Smooth muscle cell (in vitro differentiated cells): ENCODE measurements at regions not wholly inside any gene's neighbourhood (a gene's known extent, or its start where the extent isn't known, plus 50 kb on each side); places are given as distances from the start of the nearest gene placed in this dataset.

Experiments used
- DNase-seq: peaks from one replicate; lab custom pipeline; 2025; ENCODE audit not compliant: unreplicated experiment; lab: John Stamatoyannopoulos, UW
- H2AFZ ChIP-seq: fragments of 200-600 bp; sonication (generic); 2 replicates; pipeline ENCODE4 v1.6.0; 2016; ENCODE audit warnings: antibody characterized with exemption, low read depth, mild to moderate bottlenecking
- H3F3A ChIP-seq: fragments of 200-600 bp; sonication (generic); 2 replicates; pipeline ENCODE4 v1.6.0; 2017; ENCODE audit warnings: antibody characterized with exemption, low read depth
- H3K27ac ChIP-seq: fragments of 200-600 bp; sonication (generic); 2 replicates; pipeline ENCODE4 v1.5.1; 2016; ENCODE audit warnings: low read depth, mild to moderate bottlenecking
- H3K27me3 ChIP-seq: fragments of 200-600 bp; sonication (generic); 2 replicates; pipeline ENCODE4 v1.6.1; 2016; ENCODE audit warnings: low read depth, mild to moderate bottlenecking
- H3K36me3 ChIP-seq: fragments of 200-600 bp; sonication (generic); 2 replicates; pipeline ENCODE4 v1.5.1; 2016; ENCODE audit warnings: low read depth
- H3K4me1 ChIP-seq: fragments of 200-600 bp; sonication (generic); 2 replicates; pipeline ENCODE4 v1.5.1; 2016; ENCODE audit warnings: low read depth
- H3K4me2 ChIP-seq: fragments of 200-600 bp; sonication (generic); 2 replicates; pipeline ENCODE4 v1.6.0; 2016; ENCODE audit warnings: mild to moderate bottlenecking
- H3K4me3 ChIP-seq: fragments of 200-600 bp; sonication (generic); 2 replicates; pipeline ENCODE4 v1.5.1; 2016; ENCODE audit warnings: mild to moderate bottlenecking
- H3K79me2 ChIP-seq: fragments of 200-600 bp; sonication (generic); 2 replicates; pipeline ENCODE4 v1.6.0; 2016; ENCODE audit warnings: low read depth, mild to moderate bottlenecking
- H3K9ac ChIP-seq: fragments of 200-600 bp; sonication (generic); 2 replicates; pipeline ENCODE4 v1.6.0; 2016; ENCODE audit warnings: low read depth
- H3K9me3 ChIP-seq: fragments of 200-600 bp; sonication (generic); replicated peaks from 2 replicates; pipeline ENCODE4 v1.5.1; 2016; ENCODE audit warnings: low read depth
- H4K20me1 ChIP-seq: fragments of 200-600 bp; sonication (generic); 2 replicates; pipeline ENCODE4 v1.6.0; 2016; ENCODE audit warnings: low read depth
- CTCF ChIP-seq: fragments of 200-600 bp; sonication (generic); IDR thresholded peaks from 2 replicates; pipeline ENCODE4 v1.5.1; 2017; ENCODE audit warnings: borderline replicate concordance, mild to moderate bottlenecking, antibody characterized with exemption; ENCODE audit not compliant: insufficient read depth, poor library complexity, severe bottlenecking
- WGBS: methylation state at CpG from one replicate; pipeline ENCODE4 v1.1.7; 2016; ENCODE audit warnings: low lambda C conversion rate; 5-methylcytosine and 5-hydroxymethylcytosine counted together

- peak overlapping the region; percentile 65 for H3K4me2 ChIP-seq
- H4K20me1 ChIP-seq, result no peaks in the 10 kb centered on the region
- no peaks in the 10 kb centered on the region for H3K9me3 ChIP-seq
- DNase-seq, result no peak
- no peaks in the 10 kb centered on the region for H3K36me3 ChIP-seq
- H3K9ac ChIP-seq, result no peak overlapping the region
- no peak for TF ChIP-seq CTCF
- H3K4me3 ChIP-seq, result no peak overlapping the region
- H3K79me2 ChIP-seq, result no peaks in the 10 kb centered on the region
- H3K27ac ChIP-seq, result peak overlapping the region; percentile 91
- no peaks in the 10 kb centered on the region for H3F3A ChIP-seq
- H2AFZ ChIP-seq, result peak overlapping the region; percentile 64
- H3K4me1 ChIP-seq, result peaks cover 21% of the 10 kb centered on the region
- H3K27me3 ChIP-seq, result no peaks in the 10 kb centered on the region
- WGBS, result 100% methylated on average over 1 of the region's 1 CpG
Measured at GRCh38 chr12:76260390-76260748, 87.8 kb downstream of the BBS10 start.

- H3K9ac ChIP-seq, result peak overlapping the region; percentile 54
- peaks cover 21% of the 10 kb centered on the region for H3K4me1 ChIP-seq
- no peaks in the 10 kb centered on the region for H4K20me1 ChIP-seq
- H2AFZ ChIP-seq, result peak overlapping the region; percentile 71
- 45% methylated on average over 4 of the region's 4 CpGs for WGBS
- H3K36me3 ChIP-seq, result no peaks in the 10 kb centered on the region
- DNase-seq, result no peak
- no peaks in the 10 kb centered on the region for H3K9me3 ChIP-seq
- no peak overlapping the region for H3K4me3 ChIP-seq
- H3K4me2 ChIP-seq, result peak overlapping the region; percentile 65
- no peaks in the 10 kb centered on the region for H3K79me2 ChIP-seq
- peak overlapping the region; percentile 91 for H3K27ac ChIP-seq
- TF ChIP-seq CTCF, result no peak
- no peaks in the 10 kb centered on the region for H3K27me3 ChIP-seq
- no peaks in the 10 kb centered on the region for H3F3A ChIP-seq
Measured at GRCh38 chr12:76259660-76260389, 88.4 kb downstream of the BBS10 start.

- Histone ChIP-seq H3K4me1 (peaks cover 18% of the 10 kb centered on the region), H2AFZ (peak overlapping the region; percentile 71), H3K4me3 (no peak overlapping the region), H3F3A (no peaks in the 10 kb centered on the region), H3K79me2 (no peaks in the 10 kb centered on the region), H3K9me3 (no peaks in the 10 kb centered on the region), H3K27ac (peak overlapping the region; percentile 91), H3K4me2 (peak overlapping the region; percentile 65), H4K20me1 (no peaks in the 10 kb centered on the region), H3K27me3 (no peaks in the 10 kb centered on the region), H3K9ac (peak overlapping the region; percentile 54), H3K36me3 (no peaks in the 10 kb centered on the region)
- no peak for TF ChIP-seq CTCF
- no peak for DNase-seq
- 52% methylated on average over 1 of the region's 1 CpG for WGBS
Measured at GRCh38 chr12:76259106-76259505, 89.1 kb downstream of the BBS10 start.

GRCh38 chr12:76256904-76257303 is 91.3 kb downstream of the BBS10 start:
- WGBS, result 94% methylated on average over 1 of the region's 1 CpG
- H2AFZ ChIP-seq, result no peak overlapping the region
- no peaks in the 10 kb centered on the region for H3K9me3 ChIP-seq

More at GRCh38 chr12:76256904-76257303, 91.3 kb downstream of the BBS10 start:
- no peak for DNase-seq
- no peak overlapping the region for H3K27ac ChIP-seq
- H3K4me2 ChIP-seq, result no peak overlapping the region
- no peak for TF ChIP-seq CTCF
- peaks cover 18% of the 10 kb centered on the region for H3K4me1 ChIP-seq
- H3K79me2 ChIP-seq, result no peaks in the 10 kb centered on the region
- no peaks in the 10 kb centered on the region for H3K36me3 ChIP-seq
- H3F3A ChIP-seq, result no peaks in the 10 kb centered on the region
- H3K4me3 ChIP-seq, result no peak overlapping the region
- no peaks in the 10 kb centered on the region for H3K27me3 ChIP-seq
- H3K9ac ChIP-seq, result no peak overlapping the region
- no peaks in the 10 kb centered on the region for H4K20me1 ChIP-seq
